ENCODE measurements at regions not wholly inside any gene's neighbourhood (a gene's known extent, or its start where the extent isn't known, plus 50 kb on each side); places are given as distances from the start of the nearest gene placed in this dataset.

DNA sequence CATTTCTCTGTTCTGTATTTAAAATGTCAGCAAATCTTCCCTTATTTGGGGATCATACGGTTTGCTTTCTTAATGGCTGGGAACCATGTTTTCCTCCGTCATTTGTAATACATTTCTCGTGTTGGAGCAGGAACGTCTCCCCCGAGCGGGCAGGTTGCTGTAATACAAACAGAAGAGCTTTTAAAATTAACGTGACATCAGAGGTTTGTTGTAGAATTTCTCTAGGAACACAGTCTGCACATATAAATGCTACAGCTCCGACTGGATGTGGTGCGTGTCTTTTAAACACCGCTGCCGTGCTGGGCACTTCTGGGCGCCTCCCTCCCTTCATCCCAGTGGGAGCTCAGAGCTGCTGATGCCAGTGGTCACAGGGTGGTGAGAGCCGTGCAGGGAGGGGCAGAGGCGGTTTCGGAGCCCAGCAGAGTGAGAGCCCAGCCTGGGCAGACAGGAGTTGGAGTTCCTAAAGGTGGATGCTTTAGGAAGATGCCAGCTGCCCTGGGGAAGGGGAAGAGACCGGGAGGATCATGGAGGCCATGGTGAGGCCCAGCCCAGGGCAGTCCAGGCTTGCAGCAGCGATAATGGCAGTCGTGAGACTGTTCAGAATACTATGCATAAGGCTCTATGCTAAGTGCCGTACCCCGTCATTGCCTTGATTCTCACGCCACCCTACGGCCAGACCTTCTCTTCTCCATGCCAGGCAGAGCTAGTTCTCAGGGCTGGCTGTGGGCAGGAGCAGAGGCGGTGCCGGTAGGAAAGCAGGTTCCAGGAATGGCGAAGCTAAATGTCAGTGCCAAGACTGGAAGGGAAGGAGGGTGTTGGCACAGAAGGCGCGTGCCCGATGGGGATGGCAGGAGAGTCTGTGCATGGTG lies 96.2 kb downstream of the GLRX3 start:
- no peak overlapping the region for H3K4me3 ChIP-seq (ENCODE audit: low read length, poor library complexity, severe bottlenecking)
- H2AFZ ChIP-seq (ENCODE audit: low read length), result no peak overlapping the region
- no peaks in the 10 kb centered on the region for H3F3A ChIP-seq (ENCODE audit: low read depth)
- H3K36me3 ChIP-seq (ENCODE audit: insufficient read depth, low read length), result no peaks in the 10 kb centered on the region
- H3K4me1 ChIP-seq (ENCODE audit: insufficient read depth, low read length, poor library complexity, severe bottlenecking), result no peaks in the 10 kb centered on the region
- H3K9me2 ChIP-seq (replicated peaks; ENCODE audit: low read depth, low read length), result no peaks in the 10 kb centered on the region
- TF ChIP-seq, protein P1, sequence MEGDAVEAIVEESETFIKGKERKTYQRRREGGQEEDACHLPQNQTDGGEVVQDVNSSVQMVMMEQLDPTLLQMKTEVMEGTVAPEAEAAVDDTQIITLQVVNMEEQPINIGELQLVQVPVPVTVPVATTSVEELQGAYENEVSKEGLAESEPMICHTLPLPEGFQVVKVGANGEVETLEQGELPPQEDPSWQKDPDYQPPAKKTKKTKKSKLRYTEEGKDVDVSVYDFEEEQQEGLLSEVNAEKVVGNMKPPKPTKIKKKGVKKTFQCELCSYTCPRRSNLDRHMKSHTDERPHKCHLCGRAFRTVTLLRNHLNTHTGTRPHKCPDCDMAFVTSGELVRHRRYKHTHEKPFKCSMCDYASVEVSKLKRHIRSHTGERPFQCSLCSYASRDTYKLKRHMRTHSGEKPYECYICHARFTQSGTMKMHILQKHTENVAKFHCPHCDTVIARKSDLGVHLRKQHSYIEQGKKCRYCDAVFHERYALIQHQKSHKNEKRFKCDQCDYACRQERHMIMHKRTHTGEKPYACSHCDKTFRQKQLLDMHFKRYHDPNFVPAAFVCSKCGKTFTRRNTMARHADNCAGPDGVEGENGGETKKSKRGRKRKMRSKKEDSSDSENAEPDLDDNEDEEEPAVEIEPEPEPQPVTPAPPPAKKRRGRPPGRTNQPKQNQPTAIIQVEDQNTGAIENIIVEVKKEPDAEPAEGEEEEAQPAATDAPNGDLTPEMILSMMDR (conservative IDR thresholded peaks at IDR 0.05; ENCODE audit: low read length), result no peak
- no peak for TF ChIP-seq EZH2phosphoT487 (IDR thresholded peaks at IDR 0.05; ENCODE audit: borderline replicate concordance)
- no peak overlapping the region for H3K9ac ChIP-seq (ENCODE audit: low read depth, low read length, poor library complexity, severe bottlenecking)
- peaks cover 4% of the 10 kb centered on the region for H3K9me3 ChIP-seq (ENCODE audit: insufficient read depth, low read depth, low read length)
- H3K79me2 ChIP-seq (ENCODE audit: insufficient read depth, low read length), result no peaks in the 10 kb centered on the region
- no peaks in the 10 kb centered on the region for H3K27me3 ChIP-seq (ENCODE audit: insufficient read depth, low read length, poor library complexity, severe bottlenecking)
- no peaks in the 10 kb centered on the region for H4K20me1 ChIP-seq (ENCODE audit: insufficient read depth, low read length, poor library complexity, severe bottlenecking)
- no peak overlapping the region for H3K4me2 ChIP-seq (ENCODE audit: low read depth, low read length, poor library complexity, severe bottlenecking)

DNA sequence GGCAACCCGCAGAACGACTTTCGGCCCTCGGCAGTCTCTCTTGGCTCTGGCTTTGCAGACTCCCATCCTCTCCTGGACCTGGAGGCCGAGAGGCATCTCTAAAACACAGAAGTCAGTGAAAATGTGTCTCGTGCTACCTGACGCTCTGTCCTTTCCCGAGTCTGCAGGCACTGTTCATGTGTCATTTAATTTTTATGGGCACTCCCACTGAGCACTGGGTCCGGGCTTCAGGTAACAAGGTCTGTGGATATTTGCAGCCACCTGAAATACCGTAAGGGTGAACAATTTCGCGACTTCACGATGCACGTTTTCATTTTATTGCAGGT lies 96.8 kb downstream of the GLRX3 start:
- no peaks in the 10 kb centered on the region for H3K9me2 ChIP-seq (replicated peaks; ENCODE audit: low read depth, low read length)
- H3F3A ChIP-seq (ENCODE audit: low read depth), result no peaks in the 10 kb centered on the region
- no peak for TF ChIP-seq EZH2phosphoT487 (IDR thresholded peaks at IDR 0.05; ENCODE audit: borderline replicate concordance)
- TF ChIP-seq, protein P1 (conservative IDR thresholded peaks at IDR 0.05; ENCODE audit: low read length), result no peak

DNA sequence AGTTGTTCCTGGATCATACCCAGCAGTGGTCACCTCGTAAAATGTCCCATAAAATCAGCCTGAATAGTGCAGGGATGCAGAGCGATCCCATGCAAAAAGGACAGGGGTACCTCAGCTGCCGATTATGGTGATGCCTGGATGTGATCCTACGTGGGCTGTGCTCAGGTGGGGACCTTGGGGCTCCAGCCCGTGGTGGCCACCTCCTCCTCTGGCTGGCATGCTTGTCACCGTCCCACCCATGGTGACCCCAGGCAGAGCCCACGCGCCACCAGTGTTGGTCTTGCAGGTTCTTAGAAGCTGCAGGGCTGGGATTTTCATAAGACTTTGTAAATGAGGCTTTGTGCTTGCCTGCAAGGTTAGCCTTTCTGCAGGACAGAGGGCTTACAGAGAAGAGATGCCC lies 97.2 kb downstream of the GLRX3 start:
- H3K9ac ChIP-seq (ENCODE audit: low read depth, low read length, poor library complexity, severe bottlenecking), result no peak overlapping the region
- no peaks in the 10 kb centered on the region for H3K4me1 ChIP-seq (ENCODE audit: insufficient read depth, low read length, poor library complexity, severe bottlenecking)
- no peak overlapping the region for H3K4me2 ChIP-seq (ENCODE audit: low read depth, low read length, poor library complexity, severe bottlenecking)
- H3K79me2 ChIP-seq (ENCODE audit: insufficient read depth, low read length), result no peaks in the 10 kb centered on the region
- no peaks in the 10 kb centered on the region for H3K36me3 ChIP-seq (ENCODE audit: insufficient read depth, low read length)
- no peaks in the 10 kb centered on the region for H3K27me3 ChIP-seq (ENCODE audit: insufficient read depth, low read length, poor library complexity, severe bottlenecking)
- no peaks in the 10 kb centered on the region for H4K20me1 ChIP-seq (ENCODE audit: insufficient read depth, low read length, poor library complexity, severe bottlenecking)
- no peak overlapping the region for H2AFZ ChIP-seq (ENCODE audit: low read length)
- no peak overlapping the region for H3K4me3 ChIP-seq (ENCODE audit: low read length, poor library complexity, severe bottlenecking)
- H3K9me2 ChIP-seq (replicated peaks; ENCODE audit: low read depth, low read length), result no peaks in the 10 kb centered on the region
- peaks cover 3% of the 10 kb centered on the region for H3K9me3 ChIP-seq (ENCODE audit: insufficient read depth, low read depth, low read length)
- TF ChIP-seq, protein P1 (conservative IDR thresholded peaks at IDR 0.05; ENCODE audit: low read length), result no peak
- no peak for TF ChIP-seq EZH2phosphoT487 (IDR thresholded peaks at IDR 0.05; ENCODE audit: borderline replicate concordance)
- no peaks in the 10 kb centered on the region for H3F3A ChIP-seq (ENCODE audit: low read depth)

More for the DNA sequence above, 96.8 kb downstream of the GLRX3 start:
- Histone ChIP-seq H3K4me3 (ENCODE audit: low read length, poor library complexity, severe bottlenecking) (no peak overlapping the region), H3K27me3 (ENCODE audit: insufficient read depth, low read length, poor library complexity, severe bottlenecking) (no peaks in the 10 kb centered on the region), H3K36me3 (ENCODE audit: insufficient read depth, low read length) (no peaks in the 10 kb centered on the region), H2AFZ (ENCODE audit: low read length) (no peak overlapping the region), H4K20me1 (ENCODE audit: insufficient read depth, low read length, poor library complexity, severe bottlenecking) (no peaks in the 10 kb centered on the region), H3K9me3 (ENCODE audit: insufficient read depth, low read depth, low read length) (peaks cover 4% of the 10 kb centered on the region), H3K79me2 (ENCODE audit: insufficient read depth, low read length) (no peaks in the 10 kb centered on the region), H3K4me1 (ENCODE audit: insufficient read depth, low read length, poor library complexity, severe bottlenecking) (no peaks in the 10 kb centered on the region), H3K9ac (ENCODE audit: low read depth, low read length, poor library complexity, severe bottlenecking) (no peak overlapping the region), H3K4me2 (ENCODE audit: low read depth, low read length, poor library complexity, severe bottlenecking) (no peak overlapping the region)
